Thymus (tissue), 11 donors: ENCODE measurements at regions not wholly inside any gene's neighbourhood (a gene's known extent, or its start where the extent isn't known, plus 50 kb on each side); places are given as distances from the start of the nearest gene placed in this dataset.
"Not testable (repeated sequence)": the region's sequence is repeated elsewhere in the genome, so short reads cannot be mapped to it uniquely, and the experiment has no call there.

ENCODE experiments used
- DNase-seq, 9 donors: peaks; one replicate each; pipeline ENCODE4 v3.0.0-alpha.2; 2013; ENCODE audit warnings: low spot score in 9 of 9, low read depth in 6 of 9, missing footprints in 1 of 9
- H3K27ac ChIP-seq, 2 donors: one replicate each; pipeline ENCODE4 v1.5.1; 2013; ENCODE audit warnings: control low read depth in 1 of 2, low read depth in 1 of 2, low read length in 1 of 2, mild to moderate bottlenecking in 1 of 2, moderate library complexity in 1 of 2
- H3K27me3 ChIP-seq, 2 donors: one replicate each; pipeline ENCODE4 v1.5.1; 2013; ENCODE audit warnings: low read length in 1 of 2; ENCODE audit not compliant: control insufficient read depth in 2 of 2, insufficient read depth in 1 of 2
- H3K36me3 ChIP-seq, 2 donors: one replicate each; pipeline ENCODE4 v1.5.1; 2013; ENCODE audit warnings: low read length in 1 of 2, mild to moderate bottlenecking in 1 of 2, moderate library complexity in 1 of 2; ENCODE audit not compliant: control insufficient read depth in 2 of 2, insufficient read depth in 2 of 2
- H3K4me1 ChIP-seq, 2 donors: one replicate each; pipeline ENCODE4 v1.5.1; 2013; ENCODE audit warnings: low read length in 2 of 2; ENCODE audit not compliant: control insufficient read depth in 2 of 2, insufficient read depth in 2 of 2
- H3K4me3 ChIP-seq, 2 donors: one replicate each; pipeline ENCODE4 v1.5.1; 2013; ENCODE audit warnings: low read length in 2 of 2, control low read depth in 1 of 2, mild to moderate bottlenecking in 1 of 2
- H3K9me3 ChIP-seq, 2 donors: one replicate each; pipeline ENCODE4 v1.5.1; 2013; ENCODE audit warnings: low read length in 1 of 2, mild to moderate bottlenecking in 1 of 2; ENCODE audit not compliant: control insufficient read depth in 2 of 2, insufficient read depth in 1 of 2
- WGBS: extraction: QIAGEN DNeasy Blood & Tissue Kit; methylation state at CpG from one replicate; pipeline ENCODE4 v1.1.7; 2013; 5-methylcytosine and 5-hydroxymethylcytosine counted together
- donor health status: healthy.

DNA sequence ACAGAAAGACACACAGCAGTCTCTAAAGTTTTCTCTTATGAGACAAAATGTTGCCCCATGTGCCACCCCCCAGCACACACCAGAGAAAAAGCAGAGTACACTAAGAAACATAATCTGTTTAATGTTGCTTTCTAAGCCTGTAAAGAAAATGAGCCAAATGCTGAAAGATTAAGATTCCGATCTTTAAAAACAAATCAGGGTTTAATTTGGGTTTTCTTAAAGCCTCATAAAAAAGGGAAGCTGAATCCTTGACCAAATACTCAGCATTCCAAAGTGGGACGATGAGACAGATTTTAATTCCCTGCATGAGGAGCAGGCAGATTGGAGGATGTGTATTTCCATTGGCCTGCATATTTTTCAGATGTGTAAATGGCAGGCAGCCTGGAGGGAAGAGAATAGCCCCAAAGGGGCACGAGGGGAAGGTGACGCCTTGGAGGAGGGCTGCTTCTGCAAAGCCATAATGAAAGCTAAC is 118.4 kb downstream of the COPRS start:
- H3K36me3 ChIP-seq, result no peaks in the 10 kb centered on the region
- no peak overlapping the region for H3K4me3 ChIP-seq
- no peaks in the 10 kb centered on the region for H3K9me3 ChIP-seq
- H3K4me1 ChIP-seq, result no peaks in the 10 kb centered on the region
- H3K27me3 ChIP-seq, result no peaks in the 10 kb centered on the region
- DNase-seq, result no peak
- no peak overlapping the region for H3K27ac ChIP-seq
- WGBS, result 91% methylated on average over 4 of the region's 4 CpGs

- no peaks in the 10 kb centered on the region for H3K36me3 ChIP-seq
- no peaks in the 10 kb centered on the region for H3K4me1 ChIP-seq
- no peak overlapping the region for H3K27ac ChIP-seq
- WGBS, result 93% methylated on average over 2 of the region's 2 CpGs
- H3K4me3 ChIP-seq, result no peak overlapping the region
- DNase-seq, result no peak
- no peaks in the 10 kb centered on the region for H3K9me3 ChIP-seq
- H3K27me3 ChIP-seq, result no peaks in the 10 kb centered on the region
Observed at GRCh38 chr17:31738996-31739699, 119.9 kb downstream of the COPRS start.

DNA sequence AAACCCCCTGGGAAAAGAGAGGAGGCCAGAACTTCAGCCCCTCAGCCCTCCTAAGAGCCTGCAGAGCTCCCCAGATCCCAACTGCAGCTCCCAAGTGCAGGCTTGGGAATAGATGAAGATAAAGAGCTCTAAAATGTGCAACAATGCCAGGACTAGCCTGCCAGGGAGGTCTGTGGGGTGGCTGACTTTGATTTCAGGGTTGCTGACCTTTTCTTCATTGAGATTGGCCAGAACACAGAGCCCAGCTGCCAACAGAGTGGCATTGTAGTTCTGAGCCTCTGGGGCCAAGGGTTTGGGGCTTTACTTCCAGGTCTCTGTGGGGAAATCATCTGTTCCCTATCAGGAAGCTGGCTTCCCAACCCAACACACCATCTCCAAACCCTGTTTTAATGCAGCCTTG is 120.6 kb downstream of the COPRS start:
- Histone ChIP-seq H3K27me3 (no peaks in the 10 kb centered on the region), H3K9me3 (no peaks in the 10 kb centered on the region), H3K27ac (no peak overlapping the region), H3K4me1 (no peaks in the 10 kb centered on the region), H3K36me3 (no peaks in the 10 kb centered on the region), H3K4me3 (no peak overlapping the region)
- no peak for DNase-seq

DNA sequence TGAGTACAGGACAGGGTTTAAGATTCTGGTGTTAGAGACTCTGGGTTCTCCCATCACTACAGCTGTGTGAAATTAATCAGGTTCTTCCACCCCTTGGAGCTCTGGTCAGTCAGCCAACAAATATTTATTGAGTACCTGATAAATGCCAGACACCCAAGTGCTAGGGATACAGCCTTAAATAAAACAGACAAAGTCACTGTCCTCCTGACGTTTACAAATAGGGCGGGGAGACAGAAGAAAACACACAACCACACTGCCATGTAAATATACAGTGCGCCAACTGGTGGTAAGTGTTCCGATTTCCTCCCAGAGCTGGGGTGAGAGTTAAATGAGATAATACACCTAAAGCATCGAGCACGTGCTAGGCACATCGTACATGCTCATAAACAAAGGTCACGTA is 121.0 kb downstream of the COPRS start:
- Histone ChIP-seq H3K27ac (no peak overlapping the region), H3K9me3 (no peaks in the 10 kb centered on the region), H3K4me3 (no peak overlapping the region), H3K4me1 (no peaks in the 10 kb centered on the region), H3K36me3 (no peaks in the 10 kb centered on the region), H3K27me3 (no peaks in the 10 kb centered on the region)
- 96% methylated on average over 8 of the region's 8 CpGs for WGBS
- DNase-seq, result no peak

DNA sequence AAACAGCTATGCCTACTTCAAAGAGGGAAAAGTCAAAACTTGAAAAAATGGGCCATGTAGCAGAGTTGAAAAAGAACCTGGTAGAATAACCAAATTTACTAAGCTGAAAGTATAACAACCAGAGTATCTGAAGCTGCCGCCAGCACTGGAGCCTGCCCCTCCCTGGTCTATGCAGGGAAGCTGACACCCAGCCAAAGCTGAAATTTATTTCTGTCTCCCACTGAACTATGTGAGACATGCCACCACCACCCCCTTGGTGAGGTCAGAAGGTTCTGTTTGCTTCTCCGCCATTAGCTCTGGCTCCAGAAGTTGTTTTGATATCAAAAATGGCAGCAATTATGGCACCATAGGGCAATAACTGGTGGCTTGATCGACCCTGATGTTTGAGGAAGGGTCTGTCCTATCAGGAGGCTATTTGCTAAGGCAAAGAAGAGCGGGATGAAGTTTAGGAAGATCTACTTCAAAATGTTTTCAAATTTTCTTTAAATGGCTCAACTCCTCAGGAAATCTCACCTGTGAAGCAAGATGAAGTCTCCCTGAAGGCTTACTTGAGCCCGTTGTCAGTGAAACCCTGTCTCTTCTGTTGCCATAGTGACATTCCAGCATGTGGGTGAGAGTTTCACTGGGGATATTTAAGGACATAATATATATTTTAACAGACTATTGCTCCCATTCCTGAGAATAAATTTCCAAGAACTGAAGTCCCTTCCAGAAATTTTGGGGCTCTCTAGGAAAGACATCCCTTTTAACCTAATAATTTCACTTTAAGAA is 122.0 kb downstream of the COPRS start:
- DNase-seq, result no peak
- 95% methylated on average over 5 of the region's 5 CpGs for WGBS
- no peaks in the 10 kb centered on the region for H3K9me3 ChIP-seq
- H3K27ac ChIP-seq, result no peak overlapping the region
- no peaks in the 10 kb centered on the region for H3K36me3 ChIP-seq
- no peaks in the 10 kb centered on the region for H3K27me3 ChIP-seq
- H3K4me3 ChIP-seq, result no peak overlapping the region
- no peaks in the 10 kb centered on the region for H3K4me1 ChIP-seq

GRCh38 chr17:31733326-31733725 is 125.7 kb downstream of the COPRS start:
- Histone ChIP-seq H3K27ac (no peak overlapping the region), H3K27me3 (no peaks in the 10 kb centered on the region), H3K9me3 (peaks cover 0 to 6% of the 10 kb centered on the region in 2 donors), H3K4me1 (no peaks in the 10 kb centered on the region), H3K4me3 (no peak overlapping the region), H3K36me3 (no peaks in the 10 kb centered on the region)
- WGBS, result 95% methylated on average over 7 of the region's 7 CpGs
- no peak for DNase-seq

DNA sequence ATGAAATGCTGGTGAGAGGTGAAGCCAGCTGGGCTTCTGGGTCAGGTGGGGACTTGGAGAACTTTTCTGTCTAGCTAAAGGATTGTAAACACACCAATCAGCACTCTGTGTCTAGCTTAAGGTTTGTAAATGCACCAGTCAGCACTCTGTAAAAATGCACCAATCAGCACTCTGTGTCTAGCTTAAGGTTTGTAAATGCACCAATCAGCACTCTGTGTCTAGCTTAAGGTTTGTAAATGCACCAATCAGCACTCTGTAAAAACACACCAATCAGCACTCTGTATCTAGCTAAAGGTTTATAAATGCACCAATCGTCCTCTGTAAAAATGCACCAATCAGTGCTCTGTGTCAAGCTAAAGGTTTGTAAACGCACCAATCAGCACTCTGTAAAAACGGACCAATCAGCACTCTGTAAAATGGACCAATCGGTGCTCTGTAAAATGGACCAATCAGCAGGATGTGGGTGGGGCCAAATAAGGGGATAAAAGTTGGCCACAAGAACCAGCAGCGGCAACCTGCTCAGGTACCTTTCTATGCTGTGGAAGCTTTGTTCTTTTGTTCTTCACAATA is 127.4 kb downstream of the COPRS start:
- not testable (repeated sequence) for H3K27me3 ChIP-seq, H3K9me3 ChIP-seq, H3K4me1 ChIP-seq, H3K27ac ChIP-seq, H3K36me3 ChIP-seq, H3K4me3 ChIP-seq, DNase-seq
- 97% methylated on average over 5 of the region's 5 CpGs for WGBS

DNA sequence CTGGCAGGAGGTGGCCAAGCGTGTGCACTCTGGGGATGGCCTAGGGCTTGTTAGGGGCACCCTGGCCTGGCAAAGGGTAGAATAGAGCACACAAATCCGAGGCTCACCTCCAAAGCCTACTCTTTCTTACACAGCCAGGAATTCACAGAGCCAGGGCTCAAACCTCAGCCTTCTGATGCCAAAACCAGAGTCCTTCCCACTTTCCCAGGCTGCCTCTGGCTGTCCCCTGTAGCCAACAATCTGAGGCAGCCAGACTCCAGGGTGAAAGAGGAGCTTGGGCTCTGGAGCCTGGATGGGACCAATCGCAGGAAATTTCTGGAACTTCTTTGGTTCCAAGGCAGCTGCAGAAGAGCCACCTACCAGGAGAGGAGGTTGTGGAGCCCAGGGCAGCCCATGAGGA is 127.9 kb downstream of the COPRS start:
- 95% methylated on average over 3 of the region's 3 CpGs for WGBS
- no peak for DNase-seq
- no peaks in the 10 kb centered on the region for H3K27me3 ChIP-seq

DNA sequence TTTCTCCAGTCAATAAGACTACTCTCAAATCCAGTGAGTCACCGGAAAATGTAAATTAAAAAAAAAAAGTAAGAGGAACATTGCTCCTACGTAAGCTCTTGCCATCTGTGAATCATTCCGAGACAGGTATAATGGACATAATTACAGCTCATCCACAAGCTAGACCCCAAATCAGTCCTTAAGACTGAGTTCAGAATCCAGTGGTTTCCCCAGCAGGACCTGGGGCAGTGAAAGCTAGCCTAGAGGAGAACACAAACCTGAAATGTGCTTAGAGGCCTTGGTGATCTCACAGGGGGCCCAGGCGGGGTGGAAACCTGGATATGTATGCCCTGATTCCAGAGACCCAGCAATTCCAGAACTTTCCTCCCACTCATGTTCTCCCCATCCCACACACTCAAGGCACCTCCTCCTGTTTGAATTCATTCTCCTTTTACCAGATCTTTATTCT is 132.0 kb downstream of the COPRS start:
- 97% methylated on average over 4 of the region's 4 CpGs for WGBS
- no peaks in the 10 kb centered on the region for H3K36me3 ChIP-seq
- H3K9me3 ChIP-seq, result peaks cover 0 to 6% of the 10 kb centered on the region in 2 donors
- H3K27ac ChIP-seq, result no peak overlapping the region
- no peak for DNase-seq
- H3K27me3 ChIP-seq, result no peaks in the 10 kb centered on the region
- H3K4me1 ChIP-seq, result no peaks in the 10 kb centered on the region
- no peak overlapping the region for H3K4me3 ChIP-seq

More for the DNA sequence above, 127.9 kb downstream of the COPRS start:
- Histone ChIP-seq H3K9me3 (peaks cover 0 to 6% of the 10 kb centered on the region in 2 donors), H3K27ac (no peak overlapping the region), H3K36me3 (no peaks in the 10 kb centered on the region), H3K4me3 (no peak overlapping the region), H3K4me1 (no peaks in the 10 kb centered on the region)
